ENCODE measurements at regions not wholly inside any gene's neighbourhood (a gene's known extent, or its start where the extent isn't known, plus 50 kb on each side); places are given as distances from the start of the nearest gene placed in this dataset.

DNA sequence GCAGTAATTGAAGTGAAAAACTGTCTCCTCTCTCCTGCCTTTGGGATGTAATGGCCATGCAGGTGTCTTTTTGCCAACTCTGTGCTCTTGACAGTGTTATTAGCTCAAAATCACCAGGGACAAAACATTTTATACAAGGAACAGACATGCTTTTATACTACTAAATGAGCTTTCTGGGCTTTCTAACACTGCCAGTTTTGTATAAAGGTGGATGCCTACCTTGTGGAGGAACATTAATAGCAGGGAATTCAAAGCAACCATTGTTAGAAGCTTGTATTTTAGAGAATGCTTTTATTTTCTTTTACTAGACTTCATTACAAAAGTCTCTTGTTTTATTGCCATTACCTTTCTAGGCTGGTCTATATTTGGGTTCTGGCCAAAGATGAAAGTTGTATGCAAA, 54.7 kb upstream of the ARSJ start:
- Histone ChIP-seq H3K4me1 (no peaks in the 10 kb centered on the region), H3K4me3 (no peak overlapping the region), H3K36me3 (no peaks in the 10 kb centered on the region), H3K9me3 (no peaks in the 10 kb centered on the region), H3K27ac (no peak overlapping the region), H3K27me3 (no peaks in the 10 kb centered on the region)
- no peak for DNase-seq
- no peak for TF ChIP-seq POLR2A (IDR thresholded peaks at IDR 0.05)
- TF ChIP-seq, protein P1, sequence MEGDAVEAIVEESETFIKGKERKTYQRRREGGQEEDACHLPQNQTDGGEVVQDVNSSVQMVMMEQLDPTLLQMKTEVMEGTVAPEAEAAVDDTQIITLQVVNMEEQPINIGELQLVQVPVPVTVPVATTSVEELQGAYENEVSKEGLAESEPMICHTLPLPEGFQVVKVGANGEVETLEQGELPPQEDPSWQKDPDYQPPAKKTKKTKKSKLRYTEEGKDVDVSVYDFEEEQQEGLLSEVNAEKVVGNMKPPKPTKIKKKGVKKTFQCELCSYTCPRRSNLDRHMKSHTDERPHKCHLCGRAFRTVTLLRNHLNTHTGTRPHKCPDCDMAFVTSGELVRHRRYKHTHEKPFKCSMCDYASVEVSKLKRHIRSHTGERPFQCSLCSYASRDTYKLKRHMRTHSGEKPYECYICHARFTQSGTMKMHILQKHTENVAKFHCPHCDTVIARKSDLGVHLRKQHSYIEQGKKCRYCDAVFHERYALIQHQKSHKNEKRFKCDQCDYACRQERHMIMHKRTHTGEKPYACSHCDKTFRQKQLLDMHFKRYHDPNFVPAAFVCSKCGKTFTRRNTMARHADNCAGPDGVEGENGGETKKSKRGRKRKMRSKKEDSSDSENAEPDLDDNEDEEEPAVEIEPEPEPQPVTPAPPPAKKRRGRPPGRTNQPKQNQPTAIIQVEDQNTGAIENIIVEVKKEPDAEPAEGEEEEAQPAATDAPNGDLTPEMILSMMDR (IDR thresholded peaks at IDR 0.05): no peak
- intact Hi-C loops (cut with DNase I): no loop called here

DNA sequence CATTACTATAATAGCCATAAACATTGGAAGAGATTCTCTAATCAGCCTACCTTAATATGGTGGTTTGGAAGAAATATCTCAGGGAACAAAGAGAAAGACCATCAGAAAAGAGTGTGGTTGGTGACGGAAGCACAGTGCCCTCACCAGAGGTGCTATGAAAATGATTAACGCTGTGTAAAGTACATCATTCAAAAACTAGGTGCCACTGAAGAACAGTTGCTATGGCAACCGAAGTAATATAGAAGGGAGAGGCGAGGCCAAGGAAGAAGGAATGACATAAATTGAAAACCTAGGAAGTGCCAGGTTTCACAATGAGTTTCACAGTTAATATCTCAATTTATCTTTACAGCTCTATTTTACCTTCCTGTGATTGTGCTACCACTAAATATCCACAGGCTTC, 57.0 kb upstream of the ARSJ start:
- H3K9me3 ChIP-seq: no peaks in the 10 kb centered on the region
- TF ChIP-seq POLR2A (IDR thresholded peaks at IDR 0.05): no peak
- TF ChIP-seq, protein P1 (IDR thresholded peaks at IDR 0.05): no peak
- 72 to 74% methylated on average over 4 of the region's 4 CpGs for WGBS, 2 donors
- no peaks in the 10 kb centered on the region for H3K4me1 ChIP-seq
- no peaks in the 10 kb centered on the region for H3K27me3 ChIP-seq
- intact Hi-C loops (cut with DNase I): no loop called here
- H3K4me3 ChIP-seq: no peak overlapping the region
- H3K27ac ChIP-seq: no peak overlapping the region
- DNase-seq: no peak
- H3K36me3 ChIP-seq: no peaks in the 10 kb centered on the region

DNA sequence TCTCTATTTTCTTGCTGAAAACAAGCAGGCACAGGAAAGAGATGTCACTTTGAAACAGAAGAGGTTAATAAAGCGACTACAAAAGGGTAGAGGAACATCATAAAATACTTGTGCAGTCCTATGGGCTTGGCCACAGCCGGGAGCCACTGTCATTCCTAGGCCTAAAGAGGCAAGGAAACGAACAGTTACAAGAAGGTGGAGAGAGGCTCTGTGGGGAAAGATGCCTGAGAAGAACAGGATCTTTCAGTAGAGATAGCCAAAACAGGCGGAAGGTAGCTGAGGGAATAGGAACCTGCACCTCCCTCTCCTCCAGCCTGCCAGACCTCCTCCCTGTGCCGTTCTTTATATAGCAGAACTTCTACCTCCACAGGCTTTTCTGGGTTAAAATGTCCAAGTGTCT, 57.4 kb upstream of the ARSJ start:
- 79 to 80% methylated on average over 5 of the region's 5 CpGs for WGBS, 2 donors
- Histone ChIP-seq H3K36me3 (no peaks in the 10 kb centered on the region), H3K4me1 (no peaks in the 10 kb centered on the region), H3K27ac (no peak overlapping the region), H3K4me3 (no peak overlapping the region), H3K27me3 (no peaks in the 10 kb centered on the region), H3K9me3 (no peaks in the 10 kb centered on the region)
- no peak for TF ChIP-seq POLR2A (IDR thresholded peaks at IDR 0.05)
- TF ChIP-seq, protein P1 (IDR thresholded peaks at IDR 0.05): no peak
- no peak for DNase-seq
- intact Hi-C loops (cut with DNase I): no loop called here

DNA sequence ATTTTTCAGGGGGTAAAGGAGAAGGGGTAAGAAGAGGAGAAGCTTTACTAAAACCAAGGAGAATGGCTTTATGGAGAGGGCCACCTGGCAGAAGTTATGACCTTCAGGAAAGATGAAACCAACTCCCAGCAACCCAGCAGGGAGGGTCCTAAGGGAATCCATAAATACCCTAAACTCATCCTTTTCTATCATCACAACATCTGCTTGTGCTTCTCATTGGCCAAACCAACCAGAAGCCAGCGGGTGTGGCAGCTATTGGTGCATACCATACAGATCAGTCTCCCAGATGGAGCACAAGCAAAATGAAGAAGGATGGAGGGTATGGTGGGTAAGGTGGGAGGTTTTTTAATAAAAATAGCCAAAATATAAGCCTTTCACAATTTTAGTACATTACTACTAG, 58.5 kb upstream of the ARSJ start:
- no peak overlapping the region for H3K27ac ChIP-seq
- H3K4me1 ChIP-seq: no peaks in the 10 kb centered on the region
- H3K36me3 ChIP-seq: no peaks in the 10 kb centered on the region
- TF ChIP-seq, protein P1 (IDR thresholded peaks at IDR 0.05): no peak
- TF ChIP-seq POLR2A (IDR thresholded peaks at IDR 0.05): no peak
- no peak overlapping the region for H3K4me3 ChIP-seq
- H3K9me3 ChIP-seq: no peaks in the 10 kb centered on the region
- intact Hi-C loops (cut with DNase I): no loop called here
- WGBS, 2 donors: 100% methylated on average over 1 of the region's 1 CpG
- no peak for DNase-seq
- H3K27me3 ChIP-seq: no peaks in the 10 kb centered on the region

DNA sequence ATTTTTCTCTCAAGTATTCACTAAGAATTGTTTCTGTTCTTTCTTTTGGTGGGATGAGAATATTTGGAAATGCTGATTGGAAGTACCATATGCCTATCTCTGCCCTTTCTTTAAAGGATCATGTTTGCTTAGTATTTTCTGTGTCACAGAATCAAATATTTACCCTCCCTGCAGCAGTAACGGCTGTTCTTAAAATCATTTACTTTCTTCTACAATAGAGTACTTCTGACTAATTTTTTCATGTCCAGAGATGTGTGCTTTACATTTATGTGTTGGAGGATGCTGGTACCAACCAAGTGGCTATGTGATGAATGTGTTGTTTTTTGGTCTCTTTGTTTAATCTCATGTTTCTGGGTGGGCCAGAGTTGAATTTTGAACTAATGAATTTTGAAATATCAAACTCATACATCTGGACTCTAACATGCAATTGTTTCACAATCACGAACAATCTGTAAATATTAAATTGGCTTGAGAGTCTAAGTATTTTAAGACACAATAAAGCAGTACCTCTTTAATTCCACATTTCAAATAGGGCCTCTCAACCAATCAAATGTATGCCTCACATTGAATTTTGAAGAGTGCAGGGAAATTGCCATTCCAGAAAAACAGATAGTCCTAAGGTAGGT, 59.4 kb upstream of the ARSJ start:
- Histone ChIP-seq H3K27me3 (no peaks in the 10 kb centered on the region), H3K27ac (no peak overlapping the region), H3K36me3 (no peaks in the 10 kb centered on the region), H3K4me1 (no peaks in the 10 kb centered on the region), H3K4me3 (no peak overlapping the region), H3K9me3 (no peaks in the 10 kb centered on the region)
- intact Hi-C loops (cut with DNase I): no loop called here
- 62 to 75% methylated on average over 2 of the region's 2 CpGs for WGBS, 2 donors
- DNase-seq: no peak
- TF ChIP-seq POLR2A (IDR thresholded peaks at IDR 0.05): no peak
- TF ChIP-seq, protein P1 (IDR thresholded peaks at IDR 0.05): no peak

All from esophagus squamous epithelium (tissue), 5 donors.